ENCODE measurements at regions not wholly inside any gene's neighbourhood (a gene's known extent, or its start where the extent isn't known, plus 50 kb on each side); places are given as distances from the start of the nearest gene placed in this dataset.

DNA sequence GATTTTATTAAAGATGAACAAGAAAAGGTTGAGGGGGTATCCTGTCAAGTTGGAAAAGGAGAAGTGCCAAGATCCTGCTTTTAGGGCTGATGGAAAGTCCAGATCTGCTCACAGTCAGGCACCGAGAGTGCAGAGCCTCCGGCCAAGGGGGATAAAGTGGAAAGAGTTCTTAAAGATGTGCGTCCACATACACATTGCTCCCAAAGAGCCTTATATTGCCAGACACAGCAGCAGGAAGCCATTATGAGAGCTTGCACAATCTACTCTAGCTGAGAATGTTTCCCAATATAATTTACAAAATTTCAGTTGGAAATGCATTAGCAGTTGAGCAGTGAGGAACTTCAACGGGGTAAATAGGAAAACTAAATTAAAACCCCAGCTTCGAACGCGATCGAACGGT is 95.6 kb downstream of the SALL1 start:
- no peak for DNase-seq (ENCODE audit: low read depth)
- TF ChIP-seq, protein P1, sequence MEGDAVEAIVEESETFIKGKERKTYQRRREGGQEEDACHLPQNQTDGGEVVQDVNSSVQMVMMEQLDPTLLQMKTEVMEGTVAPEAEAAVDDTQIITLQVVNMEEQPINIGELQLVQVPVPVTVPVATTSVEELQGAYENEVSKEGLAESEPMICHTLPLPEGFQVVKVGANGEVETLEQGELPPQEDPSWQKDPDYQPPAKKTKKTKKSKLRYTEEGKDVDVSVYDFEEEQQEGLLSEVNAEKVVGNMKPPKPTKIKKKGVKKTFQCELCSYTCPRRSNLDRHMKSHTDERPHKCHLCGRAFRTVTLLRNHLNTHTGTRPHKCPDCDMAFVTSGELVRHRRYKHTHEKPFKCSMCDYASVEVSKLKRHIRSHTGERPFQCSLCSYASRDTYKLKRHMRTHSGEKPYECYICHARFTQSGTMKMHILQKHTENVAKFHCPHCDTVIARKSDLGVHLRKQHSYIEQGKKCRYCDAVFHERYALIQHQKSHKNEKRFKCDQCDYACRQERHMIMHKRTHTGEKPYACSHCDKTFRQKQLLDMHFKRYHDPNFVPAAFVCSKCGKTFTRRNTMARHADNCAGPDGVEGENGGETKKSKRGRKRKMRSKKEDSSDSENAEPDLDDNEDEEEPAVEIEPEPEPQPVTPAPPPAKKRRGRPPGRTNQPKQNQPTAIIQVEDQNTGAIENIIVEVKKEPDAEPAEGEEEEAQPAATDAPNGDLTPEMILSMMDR (IDR thresholded peaks at IDR 0.05; ENCODE audit: insufficient read depth, low read depth, low read length) = no peak
- no peaks in the 10 kb centered on the region for H3K36me3 ChIP-seq (ENCODE audit: control insufficient read depth, insufficient read depth, low read length)
- no peaks in the 10 kb centered on the region for H3K27me3 ChIP-seq (ENCODE audit: control insufficient read depth, insufficient read depth, low read length)
- CTCF ChIA-PET = no interaction called here
- H3K4me3 ChIP-seq (ENCODE audit: low read depth, low read length) = no peak overlapping the region
- POLR2A ChIA-PET = no interaction called here

DNA sequence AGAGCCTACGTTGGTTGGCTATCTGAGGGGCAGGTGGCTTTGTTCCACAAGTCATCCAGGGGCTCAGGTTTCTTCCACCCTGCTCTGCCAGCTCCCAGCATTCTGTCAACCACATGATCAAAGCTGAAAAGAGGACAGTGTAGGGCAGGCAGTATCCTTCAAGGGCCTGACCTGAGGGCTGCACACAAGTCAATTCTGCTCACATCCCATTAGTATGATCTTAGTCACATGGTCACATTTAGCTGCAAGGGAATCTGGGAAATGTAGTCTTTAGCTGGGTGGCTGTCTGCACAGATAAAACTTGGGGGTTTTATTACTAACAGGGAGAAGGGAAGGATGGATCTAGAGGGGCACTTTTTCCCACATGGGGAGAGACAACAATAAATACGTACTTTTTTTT is 97.3 kb downstream of the SALL1 start:
- no peak overlapping the region for H3K4me3 ChIP-seq (ENCODE audit: low read depth, low read length)
- ChIA-PET CTCF (no interaction called here), POLR2A (no interaction called here)
- no peaks in the 10 kb centered on the region for H3K27me3 ChIP-seq (ENCODE audit: control insufficient read depth, insufficient read depth, low read length)
- TF ChIP-seq, protein P1 (IDR thresholded peaks at IDR 0.05; ENCODE audit: insufficient read depth, low read depth, low read length) = no peak
- DNase-seq (ENCODE audit: low read depth) = no peak
- no peaks in the 10 kb centered on the region for H3K36me3 ChIP-seq (ENCODE audit: control insufficient read depth, insufficient read depth, low read length)

DNA sequence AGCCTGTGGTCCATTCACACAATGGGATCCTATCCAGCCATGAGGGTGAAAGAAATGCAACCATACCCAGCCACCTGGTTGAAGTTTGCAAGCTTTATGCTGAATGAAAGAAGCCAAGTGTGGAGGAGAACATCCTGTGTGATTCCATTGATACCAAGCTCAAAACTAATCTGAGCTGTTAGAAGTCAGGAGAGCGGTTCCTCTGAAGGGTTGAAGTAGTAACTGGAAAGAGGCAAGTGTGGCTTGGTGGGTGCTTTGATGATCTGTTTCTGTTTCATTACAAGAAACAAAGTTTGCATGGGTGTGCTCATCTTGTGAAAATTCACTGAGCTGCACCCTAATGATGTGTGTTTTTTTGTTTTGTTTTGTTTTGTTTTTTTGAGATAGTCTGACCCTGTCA is 99.4 kb downstream of the SALL1 start:
- Histone ChIP-seq H3K27me3 (ENCODE audit: control insufficient read depth, insufficient read depth, low read length) (no peaks in the 10 kb centered on the region), H3K4me3 (ENCODE audit: low read depth, low read length) (no peak overlapping the region), H3K36me3 (ENCODE audit: control insufficient read depth, insufficient read depth, low read length) (no peaks in the 10 kb centered on the region)
- no peak for DNase-seq (ENCODE audit: low read depth)
- CTCF ChIA-PET = no interaction called here
- POLR2A ChIA-PET = no interaction called here
- TF ChIP-seq, protein P1 (IDR thresholded peaks at IDR 0.05; ENCODE audit: insufficient read depth, low read depth, low read length) = no peak

DNA sequence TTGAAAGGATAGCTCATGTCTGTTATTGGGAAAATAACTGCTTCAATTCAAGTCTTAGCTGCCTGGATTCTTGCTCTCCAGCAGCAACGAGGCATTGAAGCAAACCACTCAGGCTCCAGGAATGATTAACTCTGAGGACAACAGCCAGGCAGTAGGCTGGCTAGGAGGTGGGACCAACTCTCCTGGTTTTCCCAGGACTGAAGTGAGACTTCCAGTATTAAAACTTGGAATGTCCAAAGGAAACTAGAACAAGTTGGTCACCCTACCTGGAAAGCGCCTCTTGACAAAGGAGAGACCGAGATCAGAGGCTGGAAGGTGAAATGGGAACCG is 100.7 kb downstream of the SALL1 start:
- Histone ChIP-seq H3K27me3 (ENCODE audit: control insufficient read depth, insufficient read depth, low read length) (no peaks in the 10 kb centered on the region), H3K36me3 (ENCODE audit: control insufficient read depth, insufficient read depth, low read length) (no peaks in the 10 kb centered on the region), H3K4me3 (ENCODE audit: low read depth, low read length) (no peak overlapping the region)
- ChIA-PET CTCF (no interaction called here), POLR2A (no interaction called here)
- TF ChIP-seq, protein P1 (IDR thresholded peaks at IDR 0.05; ENCODE audit: insufficient read depth, low read depth, low read length) = no peak
- DNase-seq (ENCODE audit: low read depth) = no peak

DNA sequence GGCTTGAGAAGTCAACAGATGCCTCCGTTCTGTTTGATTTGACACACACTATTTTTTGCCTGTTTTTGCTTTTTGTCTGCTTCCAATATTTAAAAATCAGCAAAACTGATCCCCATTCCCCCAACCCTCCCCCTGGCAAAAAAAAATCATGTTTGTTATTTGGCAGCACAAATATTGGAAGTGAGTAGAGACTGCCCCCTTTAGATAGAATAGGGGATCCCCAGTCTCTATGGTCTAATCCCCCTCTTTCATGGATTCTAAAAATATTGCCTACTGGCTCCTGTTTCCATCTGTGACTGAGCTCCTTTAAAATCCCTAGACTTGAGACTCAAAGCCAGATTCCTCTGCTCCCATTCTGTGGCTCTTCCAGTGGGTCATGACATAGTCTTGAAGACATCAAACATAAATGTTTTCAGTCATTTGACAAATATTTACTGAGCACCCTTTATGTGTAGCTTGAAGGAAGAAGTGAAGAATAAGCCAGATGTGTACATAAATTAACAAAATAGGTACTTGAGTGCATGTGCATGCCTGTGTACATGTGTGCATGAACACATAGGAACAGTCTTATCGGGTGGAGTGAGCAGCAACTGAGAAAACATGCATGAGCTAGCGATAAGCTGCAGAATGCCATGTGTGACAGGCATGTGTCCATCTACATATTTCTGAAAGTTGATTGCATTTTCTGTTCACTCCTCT is 101.2 kb downstream of the SALL1 start:
- H3K27me3 ChIP-seq (ENCODE audit: control insufficient read depth, insufficient read depth, low read length) = no peaks in the 10 kb centered on the region
- TF ChIP-seq, protein P1 (IDR thresholded peaks at IDR 0.05; ENCODE audit: insufficient read depth, low read depth, low read length) = no peak

More for the DNA sequence above, 101.2 kb downstream of the SALL1 start:
- DNase-seq (ENCODE audit: low read depth) = no peak
- Histone ChIP-seq H3K4me3 (ENCODE audit: low read depth, low read length) (no peak overlapping the region), H3K36me3 (ENCODE audit: control insufficient read depth, insufficient read depth, low read length) (no peaks in the 10 kb centered on the region)
- ChIA-PET CTCF (interaction anchor here (0.6 kb wide), 1 partner anchor 317 kb away, joined by 3 read pairs; no protein-coding TSS in a partner anchor), POLR2A (no interaction called here)
